K562 (cell line): ENCODE measurements at regions not wholly inside any gene's neighbourhood (a gene's known extent, or its start where the extent isn't known, plus 50 kb on each side); places are given as distances from the start of the nearest gene placed in this dataset.

Experiments used
- ATAC-seq: fragments of 200-7000 bp; cut with Tn5 transposase; 3 replicates; pipeline ENCODE4 v1.9.1; 2020; ENCODE audit warnings: moderate library complexity
- BruUV-seq: library from RNA; stranded (reverse); fragments of 400-500 nt; replicated peaks from 2 replicates; lab custom pipeline; 2021; lab: Mats Ljungman, UMichigan
- CTCF ChIA-PET: fragments of 300-600 bp; formaldehyde crosslinking; extraction: SDS; loops from one replicate; lab custom pipeline; 2021; ENCODE audit warnings: low intra/inter-chr PET ratio; lab: Yijun Ruan, JAX
- POLR2A ChIA-PET: fragments of 300-600, 350-650 bp; sonication (Branson Sonifier 250); formaldehyde crosslinking; extraction: SDS; loops from one replicate; lab custom pipeline; 2021; ENCODE audit warnings: antibody characterized with exemption, inconsistent platforms; lab: Yijun Ruan, JAX
- DNase-seq, 4 experiments: peaks; one replicate each; pipeline versions ENCODE4 v3.0.0 to v3.0.0-alpha.2; 2011 to 2018; ENCODE audit warnings: low spot score in 3 of 4, mixed read lengths in 3 of 4; ENCODE audit errors: extremely low read depth in 1 of 4
- FAIRE-seq: peaks from 2 replicates; lab custom pipeline; 2011; peaks lifted over from hg19 to GRCh38; lab: Jason Lieb, UNC
- H2AFZ ChIP-seq: 2 replicates; pipeline ENCODE4 v1.6.0; 2011; ENCODE audit warnings: low read depth, low read length, control low read depth, inconsistent platforms
- H3K27ac ChIP-seq: fragments of 200-600 bp; 3 replicates; pipeline ENCODE4 v1.8.0; 2011; ENCODE audit warnings: low read depth, mild to moderate bottlenecking, control low read depth, inconsistent platforms, low read length, moderate library complexity, mixed read lengths; ENCODE audit errors: extremely low read depth
- H3K27me3 ChIP-seq, 2 experiments: fragments of 300-600 bp in 1 of 2; 2 replicates in 1 of 2; 3 replicates in 1 of 2; pipeline versions ENCODE4 v1.6.0 to v1.8.0; 2011; ENCODE audit warnings: inconsistent platforms in 2 of 2, low read length in 2 of 2, mild to moderate bottlenecking in 1 of 2, mixed read lengths in 1 of 2, moderate library complexity in 1 of 2; ENCODE audit not compliant: control insufficient read depth in 2 of 2, insufficient read depth in 2 of 2
- H3K36me3 ChIP-seq: fragments of 300-600 bp; 3 replicates; pipeline ENCODE4 v1.8.0; 2011; ENCODE audit warnings: mild to moderate bottlenecking, low read length, inconsistent platforms; ENCODE audit not compliant: control insufficient read depth, insufficient read depth
- H3K4me1 ChIP-seq, 2 experiments: fragments of 200-600 bp in 1 of 2; replicated peaks in 1 of 2; 2 replicates in 1 of 2; 3 replicates in 1 of 2; pipeline versions ENCODE4 v1.5.1 to v1.8.0; 2011; ENCODE audit warnings: inconsistent platforms in 2 of 2, low read length in 2 of 2, mild to moderate bottlenecking in 1 of 2, mixed read lengths in 1 of 2, moderate library complexity in 1 of 2; ENCODE audit not compliant: control insufficient read depth in 2 of 2, insufficient read depth in 2 of 2
- H3K4me2 ChIP-seq: 2 replicates; pipeline ENCODE4 v1.6.1; 2011; ENCODE audit warnings: low read length, control low read depth, inconsistent platforms, mixed read lengths; ENCODE audit not compliant: insufficient read depth
- H3K4me3 ChIP-seq: fragments of 200-600 bp; sonication (generic), shearing (Covaris generic); 2 replicates; pipeline ENCODE4 v1.5.1; 2016; ENCODE audit warnings: control low read depth, inconsistent platforms
- H3K79me2 ChIP-seq: fragments of 200-600 bp; 3 replicates; pipeline ENCODE4 v1.8.0; 2011; ENCODE audit warnings: low read length, inconsistent platforms; ENCODE audit not compliant: control insufficient read depth, insufficient read depth
- H3K9ac ChIP-seq, 2 experiments: 2 replicates each; pipeline versions ENCODE4 v1.6.0 to v1.6.1; 2011; ENCODE audit warnings: low read depth in 2 of 2, low read length in 2 of 2, control low read depth in 1 of 2, inconsistent platforms in 1 of 2, mild to moderate bottlenecking in 1 of 2, mixed read lengths in 1 of 2; ENCODE audit not compliant: insufficient read depth in 1 of 2
- H3K9me1 ChIP-seq: one replicate; pipeline ENCODE4 v1.6.0; 2011; ENCODE audit warnings: inconsistent platforms, mild to moderate bottlenecking, low read length, moderate library complexity; ENCODE audit not compliant: control insufficient read depth, insufficient read depth
- H3K9me3 ChIP-seq: replicated peaks from 2 replicates; pipeline ENCODE4 v1.5.1; 2011; ENCODE audit warnings: low read depth, low read length, inconsistent platforms; ENCODE audit not compliant: control insufficient read depth, insufficient read depth
- H4K20me1 ChIP-seq: replicated peaks from 2 replicates; pipeline ENCODE4 v1.6.1; 2011; ENCODE audit warnings: low read length, inconsistent platforms, mixed read lengths; ENCODE audit not compliant: control insufficient read depth, insufficient read depth
- AFF1 ChIP-seq, 2 experiments: fragments of 450-650 bp; IDR thresholded peaks; 2 replicates each; pipeline ENCODE4 v1.6.1; 2018; ENCODE audit warnings: mild to moderate bottlenecking in 2 of 2, low read depth in 1 of 2; ENCODE audit not compliant: partially characterized antibody in 2 of 2
- ATF1 ChIP-seq, 2 experiments: fragments of 450-650 bp in 1 of 2; IDR thresholded peaks; 2 replicates each; pipeline ENCODE4 v1.6.1; 2016; ENCODE audit warnings: missing compliant biosample characterization in 1 of 2, missing genetic modification characterization in 1 of 2
- CC2D1A ChIP-seq: fragments of 450-650 bp; IDR thresholded peaks from 2 replicates; pipeline ENCODE4 v1.6.1; 2017; ENCODE audit warnings: mild to moderate bottlenecking
- EHMT2 ChIP-seq: fragments of 450-650 bp; IDR thresholded peaks from 2 replicates; pipeline ENCODE4 v1.6.1; 2018; ENCODE audit warnings: antibody characterized with exemption
- ETS2 ChIP-seq: IDR thresholded peaks from 2 replicates; pipeline ENCODE4 v1.6.1; 2016; ENCODE audit warnings: borderline replicate concordance, missing genetic modification characterization, mild to moderate bottlenecking, moderate library complexity, missing compliant biosample characterization; ENCODE audit not compliant: poor library complexity, severe bottlenecking
- HIVEP1 ChIP-seq: fragments of 250-450 bp; sonication (Bioruptor Pico); IDR thresholded peaks from 2 replicates; pipeline ENCODE4 v1.4.0; 2020; ENCODE audit warnings: mild to moderate bottlenecking
- HOXB6 ChIP-seq: fragments of 250-450 bp; sonication (Bioruptor Pico); IDR thresholded peaks from 2 replicates; pipeline ENCODE4 v1.5.1; 2022; ENCODE audit warnings: mild to moderate bottlenecking, borderline replicate concordance
- KAT2B ChIP-seq: IDR thresholded peaks from one replicate; pipeline ENCODE4 v1.6.1; 2012; ENCODE audit warnings: low read depth, mild to moderate bottlenecking, control low read depth, inconsistent platforms, low read length, moderate library complexity
- MTF1 ChIP-seq: fragments of 250-450 bp; sonication (Bioruptor Pico); IDR thresholded peaks from 2 replicates; pipeline ENCODE4 v1.9.0; 2021; ENCODE audit warnings: moderate library complexity, mild to moderate bottlenecking, inconsistent platforms, borderline replicate concordance
- RAD21 ChIP-seq, 2 experiments: fragments of 250-450 bp in 1 of 2; fragments of 450-650 bp in 1 of 2; sonication (Bioruptor Pico) in 1 of 2; formaldehyde crosslinking in 1 of 2; IDR thresholded peaks in 1 of 2; conservative IDR thresholded peaks in 1 of 2; 2 replicates each; pipeline versions ENCODE4 v1.4.0 to v1.8.0; 2020 to 2022; ENCODE audit warnings: mild to moderate bottlenecking in 2 of 2, moderate library complexity in 1 of 2
- RBM22 ChIP-seq: fragments of 200-400 bp; formaldehyde crosslinking; IDR thresholded peaks from 2 replicates; pipeline ENCODE4 v1.6.1; 2018; ENCODE audit warnings: low read length, low read depth; ENCODE audit not compliant: poor library complexity, severe bottlenecking
- TRIM28 ChIP-seq: fragments of 450-650 bp; IDR thresholded peaks from 2 replicates; pipeline ENCODE4 v1.6.1; 2017
- ZNF668 ChIP-seq: fragments of 250-450 bp; sonication (Bioruptor Pico); IDR thresholded peaks from 2 replicates; pipeline ENCODE4 v1.8.0; 2022; ENCODE audit warnings: mild to moderate bottlenecking, inconsistent platforms
- ZNF764 ChIP-seq: fragments of 250-450 bp; sonication (Bioruptor Pico); IDR thresholded peaks from 2 replicates; pipeline ENCODE4 v1.4.0; 2020; ENCODE audit warnings: low read depth, mild to moderate bottlenecking, moderate library complexity
- WGBS: fragments of 100-300 bp; shearing (Covaris generic); methylation state at CpG from one replicate; pipeline ENCODE4 v1.1.6; 2016; ENCODE audit warnings: low coverage, mixed read lengths; ENCODE audit not compliant: insufficient coverage; ENCODE audit errors: missing lambda C conversion rate; 5-methylcytosine and 5-hydroxymethylcytosine counted together
- in situ Hi-C: fragments of 300-500 bp; cut with MboI; formaldehyde crosslinking; loops from 4 replicates; pipeline ENCODE4 v1.15.0; 2018; ENCODE audit warnings: inconsistent platforms, mixed read lengths
- intact Hi-C: fragments of 100-400 bp; cut with micrococcal nuclease; formaldehyde crosslinking; loops from 2 replicates; pipeline ENCODE4 v1.14.2; 2022
- TF ChIP-seq, protein P1 (sequence below): fragments of 250-450 bp; sonication (Bioruptor Pico); IDR thresholded peaks from 2 replicates; pipeline ENCODE4 v1.5.0; 2020; ENCODE audit warnings: mild to moderate bottlenecking

GRCh38 chr14:44040561-44040960, 466.5 kb downstream of the FSCB start:
- H3K27ac ChIP-seq: no peak overlapping the region
- no TSS peak for BruUV-seq
- H3K79me2 ChIP-seq: no peaks in the 10 kb centered on the region
- DNase-seq (no peak), ATAC-seq (no peak), FAIRE-seq (no peak)
- in situ Hi-C loops: no loop called here
- no peak overlapping the region for H3K4me3 ChIP-seq
- no peaks in the 10 kb centered on the region for H3K4me1 ChIP-seq
- no peaks in the 10 kb centered on the region for H3K9me3 ChIP-seq
- no peaks in the 10 kb centered on the region for H3K27me3 ChIP-seq
- H4K20me1 ChIP-seq: no peaks in the 10 kb centered on the region
- H3K36me3 ChIP-seq: no peaks in the 10 kb centered on the region
- intact Hi-C loops: no loop called here
- H3K4me2 ChIP-seq: no peak overlapping the region
- no peak overlapping the region for H2AFZ ChIP-seq
- no peaks in the 10 kb centered on the region for H3K9me1 ChIP-seq
- POLR2A ChIA-PET: no interaction called here
- no CpG with 5 or more reads among the region's 1 CpG for WGBS
- CTCF ChIA-PET: no interaction called here
- H3K9ac ChIP-seq: no peak overlapping the region
- TF ChIP-seq, protein P1, sequence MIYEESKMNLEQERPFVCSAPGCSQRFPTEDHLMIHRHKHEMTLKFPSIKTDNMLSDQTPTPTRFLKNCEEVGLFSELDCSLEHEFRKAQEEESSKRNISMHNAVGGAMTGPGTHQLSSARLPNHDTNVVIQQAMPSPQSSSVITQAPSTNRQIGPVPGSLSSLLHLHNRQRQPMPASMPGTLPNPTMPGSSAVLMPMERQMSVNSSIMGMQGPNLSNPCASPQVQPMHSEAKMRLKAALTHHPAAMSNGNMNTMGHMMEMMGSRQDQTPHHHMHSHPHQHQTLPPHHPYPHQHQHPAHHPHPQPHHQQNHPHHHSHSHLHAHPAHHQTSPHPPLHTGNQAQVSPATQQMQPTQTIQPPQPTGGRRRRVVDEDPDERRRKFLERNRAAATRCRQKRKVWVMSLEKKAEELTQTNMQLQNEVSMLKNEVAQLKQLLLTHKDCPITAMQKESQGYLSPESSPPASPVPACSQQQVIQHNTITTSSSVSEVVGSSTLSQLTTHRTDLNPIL: no peak
- TF ChIP-seq HOXB6: no peak
- TF ChIP-seq RBM22: no peak
- TF ChIP-seq ZNF668 (CRISPR knock-in tag): no peak
- TF ChIP-seq TRIM28: no peak
- no peak for TF ChIP-seq MTF1 (CRISPR knock-in tag)
- no peak for TF ChIP-seq HIVEP1
- TF ChIP-seq KAT2B: no peak
- TF ChIP-seq CC2D1A: no peak
- TF ChIP-seq RAD21 (CRISPR knock-in tag; conservative IDR thresholded peaks at IDR 0.05 in 1 of 2, IDR thresholded peaks at IDR 0.05 in 1 of 2): no peak
- TF ChIP-seq ETS2 (tag): no peak
- TF ChIP-seq EHMT2: no peak
- TF ChIP-seq ZNF764 (CRISPR knock-in tag): no peak
- no peak for TF ChIP-seq AFF1 (IDR thresholded peaks at IDR 0.05; ENCODE audit: low read depth in 1 of 2, partially characterized antibody in 2 of 2)
- TF ChIP-seq ATF1 (CRISPR knock-in tag; IDR thresholded peaks at IDR 0.05): no peak
- TF ChIP-seq ATF1 (tag; IDR thresholded peaks at IDR 0.05): no peak
